ENCODE measurements at regions not wholly inside any gene's neighbourhood (a gene's known extent, or its start where the extent isn't known, plus 50 kb on each side); places are given as distances from the start of the nearest gene placed in this dataset.

DNA sequence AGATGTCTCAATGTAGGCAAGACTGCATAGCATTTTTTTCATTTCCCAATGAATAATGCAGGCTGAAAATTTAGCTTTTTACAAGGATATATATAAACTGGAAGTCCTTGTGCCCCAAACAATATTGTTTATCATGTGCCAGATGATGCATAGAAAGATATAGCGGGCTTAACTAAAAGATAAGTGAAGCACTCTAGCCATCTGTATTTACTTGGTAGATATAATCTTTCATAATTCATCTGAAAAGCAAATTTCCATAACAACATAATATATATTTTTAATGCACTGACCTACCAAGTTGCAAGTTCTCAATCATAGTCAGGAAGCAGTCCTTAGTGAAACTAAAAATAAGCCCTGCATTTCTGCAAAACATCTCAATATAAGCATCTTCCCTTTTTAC, 653.3 kb downstream of the NLGN4X start:
- H3K9me3 ChIP-seq (ENCODE audit: insufficient read depth, low read depth, low read length) = no peaks in the 10 kb centered on the region
- no peak overlapping the region for H2AFZ ChIP-seq (ENCODE audit: low read depth, low read length)
- H3K27ac ChIP-seq (ENCODE audit: low read depth, low read length) = no peak overlapping the region
- H3K27me3 ChIP-seq (ENCODE audit: insufficient read depth, low read length) = no peaks in the 10 kb centered on the region
- no peak overlapping the region for H3K4me3 ChIP-seq (ENCODE audit: insufficient read depth, low read depth, low read length)
- H3K4me1 ChIP-seq (ENCODE audit: insufficient read depth, low read length) = no peaks in the 10 kb centered on the region
- Mint-ChIP-seq H3K27ac (ENCODE audit: unreplicated experiment) (no peak overlapping the region), H3K36me3 (ENCODE audit: low read depth, unreplicated experiment) (no peaks in the 10 kb centered on the region), H3K9me3 (ENCODE audit: unreplicated experiment) (no peaks in the 10 kb centered on the region), H3K27me3 (ENCODE audit: low read depth, unreplicated experiment) (no peaks in the 10 kb centered on the region), H3K4me1 (ENCODE audit: low read depth, unreplicated experiment) (no peaks in the 10 kb centered on the region), H3K4me3 (ENCODE audit: unreplicated experiment) (no peak overlapping the region)
- no peak for TF ChIP-seq EZH2 (IDR thresholded peaks at IDR 0.05; ENCODE audit: insufficient read depth, low read length)
- TF ChIP-seq, protein P1, sequence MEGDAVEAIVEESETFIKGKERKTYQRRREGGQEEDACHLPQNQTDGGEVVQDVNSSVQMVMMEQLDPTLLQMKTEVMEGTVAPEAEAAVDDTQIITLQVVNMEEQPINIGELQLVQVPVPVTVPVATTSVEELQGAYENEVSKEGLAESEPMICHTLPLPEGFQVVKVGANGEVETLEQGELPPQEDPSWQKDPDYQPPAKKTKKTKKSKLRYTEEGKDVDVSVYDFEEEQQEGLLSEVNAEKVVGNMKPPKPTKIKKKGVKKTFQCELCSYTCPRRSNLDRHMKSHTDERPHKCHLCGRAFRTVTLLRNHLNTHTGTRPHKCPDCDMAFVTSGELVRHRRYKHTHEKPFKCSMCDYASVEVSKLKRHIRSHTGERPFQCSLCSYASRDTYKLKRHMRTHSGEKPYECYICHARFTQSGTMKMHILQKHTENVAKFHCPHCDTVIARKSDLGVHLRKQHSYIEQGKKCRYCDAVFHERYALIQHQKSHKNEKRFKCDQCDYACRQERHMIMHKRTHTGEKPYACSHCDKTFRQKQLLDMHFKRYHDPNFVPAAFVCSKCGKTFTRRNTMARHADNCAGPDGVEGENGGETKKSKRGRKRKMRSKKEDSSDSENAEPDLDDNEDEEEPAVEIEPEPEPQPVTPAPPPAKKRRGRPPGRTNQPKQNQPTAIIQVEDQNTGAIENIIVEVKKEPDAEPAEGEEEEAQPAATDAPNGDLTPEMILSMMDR (IDR thresholded peaks at IDR 0.05; ENCODE audit: insufficient read depth, low read depth, low read length) = no peak
- H4K20me1 ChIP-seq (ENCODE audit: insufficient read depth, low read length) = no peaks in the 10 kb centered on the region
- H3K4me2 ChIP-seq (ENCODE audit: low read length) = no peak overlapping the region
- no peak overlapping the region for H3K9ac ChIP-seq (ENCODE audit: low read length)
- DNase-seq (ENCODE audit: low read depth) = no peak
- no peaks in the 10 kb centered on the region for H3K36me3 ChIP-seq (ENCODE audit: insufficient read depth, low read length)
- FAIRE-seq = no peak
- H3K79me2 ChIP-seq (ENCODE audit: insufficient read depth, low read length) = no peaks in the 10 kb centered on the region

DNA sequence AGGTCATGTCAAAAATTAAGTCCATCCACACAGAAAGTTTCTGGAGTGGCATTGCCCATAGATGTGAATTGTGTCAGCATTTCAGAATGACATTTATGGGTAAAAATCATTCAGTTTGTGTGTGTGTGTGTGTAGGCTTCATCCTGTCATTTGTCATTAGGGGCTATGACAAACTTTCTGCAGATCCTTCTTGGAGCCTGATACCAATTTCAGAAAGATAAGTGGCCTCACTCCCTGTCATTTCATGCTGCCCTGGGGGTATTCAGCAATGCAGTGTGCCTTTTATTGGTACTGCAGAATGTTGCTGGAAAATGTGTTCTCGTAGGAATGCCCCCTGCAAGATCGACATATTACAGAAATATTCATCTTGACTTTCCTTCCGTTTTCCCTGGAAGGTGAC, 659.7 kb downstream of the NLGN4X start:
- no peak overlapping the region for H2AFZ ChIP-seq (ENCODE audit: low read depth, low read length)
- Mint-ChIP-seq H3K4me1 (ENCODE audit: low read depth, unreplicated experiment) (no peaks in the 10 kb centered on the region), H3K4me3 (ENCODE audit: unreplicated experiment) (no peak overlapping the region), H3K27ac (ENCODE audit: unreplicated experiment) (no peak overlapping the region), H3K9me3 (ENCODE audit: unreplicated experiment) (no peaks in the 10 kb centered on the region), H3K36me3 (ENCODE audit: low read depth, unreplicated experiment) (no peaks in the 10 kb centered on the region), H3K27me3 (ENCODE audit: low read depth, unreplicated experiment) (no peaks in the 10 kb centered on the region)
- FAIRE-seq (no peak), DNase-seq (ENCODE audit: low read depth) (no peak)
- H3K79me2 ChIP-seq (ENCODE audit: insufficient read depth, low read length) = no peaks in the 10 kb centered on the region
- H3K4me1 ChIP-seq (ENCODE audit: insufficient read depth, low read length) = no peaks in the 10 kb centered on the region
- H3K27ac ChIP-seq (ENCODE audit: low read depth, low read length) = no peak overlapping the region
- H3K4me2 ChIP-seq (ENCODE audit: low read length) = no peak overlapping the region
- no peaks in the 10 kb centered on the region for H3K9me3 ChIP-seq (ENCODE audit: insufficient read depth, low read depth, low read length)
- no peaks in the 10 kb centered on the region for H3K27me3 ChIP-seq (ENCODE audit: insufficient read depth, low read length)
- no peaks in the 10 kb centered on the region for H3K36me3 ChIP-seq (ENCODE audit: insufficient read depth, low read length)
- H3K4me3 ChIP-seq (ENCODE audit: insufficient read depth, low read depth, low read length) = no peak overlapping the region
- H3K9ac ChIP-seq (ENCODE audit: low read length) = no peak overlapping the region
- TF ChIP-seq EZH2 (IDR thresholded peaks at IDR 0.05; ENCODE audit: insufficient read depth, low read length) = no peak
- TF ChIP-seq, protein P1 (IDR thresholded peaks at IDR 0.05; ENCODE audit: insufficient read depth, low read depth, low read length) = no peak
- no peaks in the 10 kb centered on the region for H4K20me1 ChIP-seq (ENCODE audit: insufficient read depth, low read length)

DNA sequence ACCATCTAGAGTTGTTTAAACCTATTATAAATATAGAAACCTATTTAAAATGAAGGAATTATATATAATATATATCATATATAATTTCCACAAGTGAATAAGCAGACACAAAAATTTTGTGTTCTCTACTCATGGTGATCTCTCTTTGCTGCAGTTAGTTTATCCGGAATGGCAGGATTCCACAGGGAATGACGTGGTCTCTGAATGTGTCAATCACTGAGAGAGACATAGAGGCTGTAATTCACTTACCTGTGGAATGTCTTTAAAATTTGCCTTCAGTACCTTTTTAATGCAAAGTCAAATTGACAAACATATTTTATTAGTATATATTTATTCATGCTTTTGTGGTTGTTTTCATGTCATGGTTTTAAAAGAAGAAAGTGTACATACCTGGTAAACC, 669.3 kb downstream of the NLGN4X start:
- no peak for TF ChIP-seq EZH2 (IDR thresholded peaks at IDR 0.05; ENCODE audit: insufficient read depth, low read length)
- no peaks in the 10 kb centered on the region for H3K4me1 ChIP-seq (ENCODE audit: insufficient read depth, low read length)
- H3K9me3 ChIP-seq (ENCODE audit: insufficient read depth, low read depth, low read length) = no peaks in the 10 kb centered on the region
- H3K79me2 ChIP-seq (ENCODE audit: insufficient read depth, low read length) = no peaks in the 10 kb centered on the region
- Mint-ChIP-seq H3K27ac (ENCODE audit: unreplicated experiment) (no peak overlapping the region), H3K4me3 (ENCODE audit: unreplicated experiment) (no peak overlapping the region), H3K4me1 (ENCODE audit: low read depth, unreplicated experiment) (no peaks in the 10 kb centered on the region), H3K27me3 (ENCODE audit: low read depth, unreplicated experiment) (no peaks in the 10 kb centered on the region), H3K9me3 (ENCODE audit: unreplicated experiment) (no peaks in the 10 kb centered on the region), H3K36me3 (ENCODE audit: low read depth, unreplicated experiment) (no peaks in the 10 kb centered on the region)
- no peak overlapping the region for H3K4me2 ChIP-seq (ENCODE audit: low read length)
- H3K27ac ChIP-seq (ENCODE audit: low read depth, low read length) = no peak overlapping the region
- FAIRE-seq = peak; percentile 63
- no peaks in the 10 kb centered on the region for H3K27me3 ChIP-seq (ENCODE audit: insufficient read depth, low read length)
- H4K20me1 ChIP-seq (ENCODE audit: insufficient read depth, low read length) = no peaks in the 10 kb centered on the region
- H3K9ac ChIP-seq (ENCODE audit: low read length) = no peak overlapping the region
- no peak overlapping the region for H3K4me3 ChIP-seq (ENCODE audit: insufficient read depth, low read depth, low read length)
- H2AFZ ChIP-seq (ENCODE audit: low read depth, low read length) = no peak overlapping the region
- no peaks in the 10 kb centered on the region for H3K36me3 ChIP-seq (ENCODE audit: insufficient read depth, low read length)
- DNase-seq (ENCODE audit: low read depth) = no peak

All from astrocyte (in vitro differentiated cells and primary cell).